ENCODE measurements at regions not wholly inside any gene's neighbourhood (a gene's known extent, or its start where the extent isn't known, plus 50 kb on each side); places are given as distances from the start of the nearest gene placed in this dataset.

GRCh38 chr7:69228212-69228811 is 370.0 kb upstream of the AUTS2 start:
- no peaks in the 10 kb centered on the region for H3K27me3 ChIP-seq (replicated peaks; ENCODE audit: insufficient read depth, low read depth, low read length, poor library complexity)
- no TSS peak for BruUV-seq (replicated peaks)
- ChIA-PET POLR2A (ENCODE audit: low non-redundant PET) (no interaction called here), CTCF (no interaction called here)
- no peak for TF ChIP-seq EZH2 (IDR thresholded peaks at IDR 0.05; ENCODE audit: borderline replicate concordance, low read depth, low read length, poor library complexity, severe bottlenecking)
- TF ChIP-seq, protein P1, sequence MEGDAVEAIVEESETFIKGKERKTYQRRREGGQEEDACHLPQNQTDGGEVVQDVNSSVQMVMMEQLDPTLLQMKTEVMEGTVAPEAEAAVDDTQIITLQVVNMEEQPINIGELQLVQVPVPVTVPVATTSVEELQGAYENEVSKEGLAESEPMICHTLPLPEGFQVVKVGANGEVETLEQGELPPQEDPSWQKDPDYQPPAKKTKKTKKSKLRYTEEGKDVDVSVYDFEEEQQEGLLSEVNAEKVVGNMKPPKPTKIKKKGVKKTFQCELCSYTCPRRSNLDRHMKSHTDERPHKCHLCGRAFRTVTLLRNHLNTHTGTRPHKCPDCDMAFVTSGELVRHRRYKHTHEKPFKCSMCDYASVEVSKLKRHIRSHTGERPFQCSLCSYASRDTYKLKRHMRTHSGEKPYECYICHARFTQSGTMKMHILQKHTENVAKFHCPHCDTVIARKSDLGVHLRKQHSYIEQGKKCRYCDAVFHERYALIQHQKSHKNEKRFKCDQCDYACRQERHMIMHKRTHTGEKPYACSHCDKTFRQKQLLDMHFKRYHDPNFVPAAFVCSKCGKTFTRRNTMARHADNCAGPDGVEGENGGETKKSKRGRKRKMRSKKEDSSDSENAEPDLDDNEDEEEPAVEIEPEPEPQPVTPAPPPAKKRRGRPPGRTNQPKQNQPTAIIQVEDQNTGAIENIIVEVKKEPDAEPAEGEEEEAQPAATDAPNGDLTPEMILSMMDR (conservative IDR thresholded peaks at IDR 0.05; ENCODE audit: low read depth, low read length), result no peak
- no peaks in the 10 kb centered on the region for H3K9me3 ChIP-seq (ENCODE audit: low read depth, low read length, poor library complexity, severe bottlenecking)
- H3K27ac ChIP-seq (ENCODE audit: low read depth, low read length, poor library complexity, severe bottlenecking), result no peak overlapping the region
- H3K4me1 ChIP-seq (ENCODE audit: insufficient read depth, low read length, poor library complexity, severe bottlenecking), result no peaks in the 10 kb centered on the region
- no peak for DNase-seq (ENCODE audit: low spot score)
- intact Hi-C loops (cut with micrococcal nuclease; ENCODE audit: unreplicated experiment), result no loop called here
- H3K36me3 ChIP-seq (ENCODE audit: insufficient read depth, low read length, poor library complexity, severe bottlenecking), result no peaks in the 10 kb centered on the region
- H3K4me3 ChIP-seq (ENCODE audit: low read depth, low read length, poor library complexity, severe bottlenecking), result no peak overlapping the region

- DNase-seq (ENCODE audit: low spot score), result no peak
- H3K27me3 ChIP-seq (replicated peaks; ENCODE audit: insufficient read depth, low read depth, low read length, poor library complexity), result no peaks in the 10 kb centered on the region
- H3K27ac ChIP-seq (ENCODE audit: low read depth, low read length, poor library complexity, severe bottlenecking), result no peak overlapping the region
- intact Hi-C loops (cut with micrococcal nuclease; ENCODE audit: unreplicated experiment), result no loop called here
- no peaks in the 10 kb centered on the region for H3K9me3 ChIP-seq (ENCODE audit: low read depth, low read length, poor library complexity, severe bottlenecking)
- no TSS peak for BruUV-seq (replicated peaks)
- CTCF ChIA-PET, result no interaction called here
- POLR2A ChIA-PET (ENCODE audit: low non-redundant PET), result no interaction called here
- H3K4me1 ChIP-seq (ENCODE audit: insufficient read depth, low read length, poor library complexity, severe bottlenecking), result no peaks in the 10 kb centered on the region
- TF ChIP-seq, protein P1 (conservative IDR thresholded peaks at IDR 0.05; ENCODE audit: low read depth, low read length), result no peak
- no peak for TF ChIP-seq EZH2 (IDR thresholded peaks at IDR 0.05; ENCODE audit: borderline replicate concordance, low read depth, low read length, poor library complexity, severe bottlenecking)
- H3K4me3 ChIP-seq (ENCODE audit: low read depth, low read length, poor library complexity, severe bottlenecking), result no peak overlapping the region
- no peaks in the 10 kb centered on the region for H3K36me3 ChIP-seq (ENCODE audit: insufficient read depth, low read length, poor library complexity, severe bottlenecking)
Observed at GRCh38 chr7:69232445-69233376, 365.6 kb upstream of the AUTS2 start.

DNA sequence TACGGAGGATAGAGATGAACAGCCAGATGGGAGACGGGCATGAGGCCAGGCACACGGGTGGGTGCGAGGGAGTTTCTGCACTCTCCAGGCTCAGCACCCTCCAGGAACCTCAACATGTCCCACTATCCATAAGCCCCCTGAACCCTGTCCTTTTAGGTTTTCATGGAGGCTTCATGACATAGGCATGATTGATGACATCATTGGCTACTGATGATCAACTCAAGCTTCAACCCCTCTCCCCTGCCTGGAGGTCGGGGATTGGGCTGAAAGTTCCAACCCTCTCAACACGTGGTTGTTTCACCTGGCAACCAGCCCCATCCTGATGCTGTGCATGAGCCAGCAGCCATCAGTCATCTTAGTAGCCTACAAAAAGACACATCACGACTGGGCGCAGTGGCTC is 360.7 kb upstream of the AUTS2 start:
- no TSS peak for BruUV-seq (replicated peaks)
- ChIA-PET CTCF (no interaction called here), POLR2A (ENCODE audit: low non-redundant PET) (no interaction called here)
- intact Hi-C loops (cut with micrococcal nuclease; ENCODE audit: unreplicated experiment), result no loop called here
- Histone ChIP-seq H3K4me3 (ENCODE audit: low read depth, low read length, poor library complexity, severe bottlenecking) (no peak overlapping the region), H3K4me1 (ENCODE audit: insufficient read depth, low read length, poor library complexity, severe bottlenecking) (no peaks in the 10 kb centered on the region), H3K27ac (ENCODE audit: low read depth, low read length, poor library complexity, severe bottlenecking) (no peak overlapping the region), H3K36me3 (ENCODE audit: insufficient read depth, low read length, poor library complexity, severe bottlenecking) (no peaks in the 10 kb centered on the region), H3K27me3 (replicated peaks; ENCODE audit: insufficient read depth, low read depth, low read length, poor library complexity) (no peaks in the 10 kb centered on the region), H3K9me3 (ENCODE audit: low read depth, low read length, poor library complexity, severe bottlenecking) (no peaks in the 10 kb centered on the region)
- TF ChIP-seq, protein P1 (conservative IDR thresholded peaks at IDR 0.05; ENCODE audit: low read depth, low read length), result no peak
- TF ChIP-seq EZH2 (IDR thresholded peaks at IDR 0.05; ENCODE audit: borderline replicate concordance, low read depth, low read length, poor library complexity, severe bottlenecking), result no peak
- no peak for DNase-seq (ENCODE audit: low spot score)

Measured in A673 (cell line).